ES-I3 (cell line): ENCODE measurements at regions not wholly inside any gene's neighbourhood (a gene's known extent, or its start where the extent isn't known, plus 50 kb on each side); places are given as distances from the start of the nearest gene placed in this dataset.

Experiments used
- H3K36me3 ChIP-seq: 2 replicates; pipeline ENCODE4 v1.6.1; 2013; ENCODE audit warnings: mild to moderate bottlenecking, low read length, control low read depth, moderate library complexity; ENCODE audit not compliant: insufficient read depth
- H3K4me1 ChIP-seq: 2 replicates; pipeline ENCODE4 v1.6.1; 2013; ENCODE audit warnings: mild to moderate bottlenecking, control low read depth, low read length; ENCODE audit not compliant: insufficient read depth
- H3K9ac ChIP-seq: 2 replicates; pipeline ENCODE4 v1.6.1; 2013; ENCODE audit warnings: low read depth, mild to moderate bottlenecking, low read length, moderate library complexity
- H3K9me3 ChIP-seq: 2 replicates; pipeline ENCODE4 v1.6.1; 2013; ENCODE audit warnings: mild to moderate bottlenecking, low read length, moderate library complexity; ENCODE audit not compliant: control insufficient read depth, insufficient read depth

DNA sequence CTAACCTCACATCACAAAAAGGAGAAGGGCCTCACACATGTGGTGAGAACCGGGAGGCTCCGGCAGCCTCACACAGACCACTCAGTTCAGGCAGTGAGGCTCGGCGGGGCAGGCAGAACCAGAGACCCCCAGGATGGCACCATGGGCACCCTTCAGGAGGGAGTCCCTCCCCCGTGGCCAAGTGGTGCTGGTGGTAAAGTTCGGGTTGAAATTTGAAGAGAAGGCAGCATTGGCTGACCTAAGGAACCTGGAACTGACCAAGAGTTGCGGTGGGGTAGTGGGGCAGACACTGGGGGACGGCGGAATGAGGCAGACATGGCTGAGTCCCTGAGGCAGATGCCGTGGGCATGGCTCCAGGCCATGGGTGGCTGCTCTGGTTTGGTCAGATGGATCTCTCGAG, 239.3 kb upstream of the MYT1L start:
- Histone ChIP-seq H3K36me3 (no peaks in the 10 kb centered on the region), H3K9me3 (no peaks in the 10 kb centered on the region; the same call in 1 of the 2 replicates), H3K9ac (no peak overlapping the region), H3K4me1 (no peaks in the 10 kb centered on the region)

DNA sequence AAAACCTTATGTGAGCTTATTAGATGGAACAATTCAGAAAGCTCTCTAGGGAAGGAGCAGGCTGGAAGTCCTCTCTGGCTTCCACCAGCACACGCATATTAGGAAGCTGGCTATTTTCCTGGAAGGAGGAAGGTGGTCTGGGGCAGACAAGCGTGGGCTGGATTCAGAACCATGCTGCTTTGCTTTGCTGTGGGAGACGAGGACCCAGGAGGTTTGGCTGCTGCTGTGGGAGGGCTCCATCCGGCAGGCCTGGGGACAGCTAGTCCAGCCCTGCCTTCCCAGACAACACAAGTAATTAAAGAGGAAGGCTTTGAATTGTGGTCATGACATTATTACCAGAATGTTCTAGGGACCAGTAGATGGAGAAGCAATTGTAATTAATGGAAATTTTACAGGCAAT, 238.8 kb upstream of the MYT1L start:
- no peaks in the 10 kb centered on the region for H3K36me3 ChIP-seq
- no peak overlapping the region for H3K9ac ChIP-seq
- H3K9me3 ChIP-seq, result no peaks in the 10 kb centered on the region; the same call in 1 of the 2 replicates
- no peaks in the 10 kb centered on the region for H3K4me1 ChIP-seq

DNA sequence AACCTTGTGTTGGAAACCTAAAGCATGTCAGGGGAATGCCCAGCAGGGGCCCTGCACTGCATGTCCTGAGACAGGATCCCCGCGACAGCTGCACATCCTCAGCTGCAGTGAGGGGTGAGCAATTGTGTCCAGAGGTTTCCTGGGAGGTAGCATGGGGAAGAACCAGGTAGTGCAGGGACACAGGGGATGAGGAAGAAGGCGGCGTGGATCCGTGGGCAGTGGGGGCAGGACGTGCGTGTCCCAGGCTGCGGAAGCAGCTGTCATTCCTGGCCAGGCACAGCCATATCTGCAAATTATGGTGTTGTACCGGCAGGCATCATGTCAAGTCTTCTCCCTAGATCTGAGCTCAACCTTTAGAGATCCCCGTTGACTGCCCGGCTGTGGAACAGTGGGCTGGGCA, 238.2 kb upstream of the MYT1L start:
- no peaks in the 10 kb centered on the region for H3K4me1 ChIP-seq
- no peak overlapping the region for H3K9ac ChIP-seq
- no peaks in the 10 kb centered on the region; the same call in 1 of the 2 replicates for H3K9me3 ChIP-seq
- H3K36me3 ChIP-seq, result no peaks in the 10 kb centered on the region

DNA sequence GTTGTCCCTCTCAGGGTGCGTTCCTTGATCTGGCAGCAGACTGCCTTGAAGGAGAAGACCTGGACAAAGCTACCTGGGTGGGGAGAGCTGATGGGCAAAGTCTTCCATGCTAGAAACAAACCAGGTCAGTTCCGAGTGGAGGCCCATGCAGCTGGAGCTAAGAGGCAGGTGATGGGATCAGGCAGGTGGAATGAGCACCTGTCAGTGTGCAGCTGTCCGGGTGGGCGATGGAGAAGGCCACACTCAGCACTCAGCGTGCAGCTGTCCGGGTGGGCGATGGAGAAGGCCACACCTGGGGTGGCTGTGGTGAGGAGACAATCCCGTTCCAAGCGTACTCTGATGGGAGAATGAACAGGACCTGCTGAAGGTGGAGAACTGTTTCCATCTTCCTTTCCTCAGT, 237.3 kb upstream of the MYT1L start:
- Histone ChIP-seq H3K4me1 (no peaks in the 10 kb centered on the region), H3K9ac (no peak overlapping the region), H3K9me3 (no peaks in the 10 kb centered on the region), H3K36me3 (no peaks in the 10 kb centered on the region)

DNA sequence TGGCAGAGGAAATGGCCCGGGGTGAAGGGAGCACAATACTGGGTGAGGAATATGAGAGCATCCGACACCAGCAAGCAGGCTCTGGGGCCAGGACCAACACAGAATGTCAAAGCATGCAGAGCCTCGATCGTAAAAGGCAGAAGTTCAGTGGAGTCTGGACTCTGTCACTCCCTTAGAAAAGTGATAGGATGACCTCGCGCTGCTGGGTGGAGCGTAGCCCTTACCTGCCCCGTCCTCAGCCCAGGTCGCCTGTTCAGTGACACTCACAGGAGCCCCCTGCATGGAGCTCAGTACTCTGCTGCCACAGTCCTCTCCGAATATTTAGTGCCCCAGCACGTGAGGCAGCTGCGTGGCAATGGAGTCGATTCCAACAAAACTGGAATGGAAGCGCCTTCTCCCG, 236.7 kb upstream of the MYT1L start:
- no peaks in the 10 kb centered on the region for H3K4me1 ChIP-seq
- H3K36me3 ChIP-seq, result no peaks in the 10 kb centered on the region
- no peaks in the 10 kb centered on the region for H3K9me3 ChIP-seq
- no peak overlapping the region for H3K9ac ChIP-seq

DNA sequence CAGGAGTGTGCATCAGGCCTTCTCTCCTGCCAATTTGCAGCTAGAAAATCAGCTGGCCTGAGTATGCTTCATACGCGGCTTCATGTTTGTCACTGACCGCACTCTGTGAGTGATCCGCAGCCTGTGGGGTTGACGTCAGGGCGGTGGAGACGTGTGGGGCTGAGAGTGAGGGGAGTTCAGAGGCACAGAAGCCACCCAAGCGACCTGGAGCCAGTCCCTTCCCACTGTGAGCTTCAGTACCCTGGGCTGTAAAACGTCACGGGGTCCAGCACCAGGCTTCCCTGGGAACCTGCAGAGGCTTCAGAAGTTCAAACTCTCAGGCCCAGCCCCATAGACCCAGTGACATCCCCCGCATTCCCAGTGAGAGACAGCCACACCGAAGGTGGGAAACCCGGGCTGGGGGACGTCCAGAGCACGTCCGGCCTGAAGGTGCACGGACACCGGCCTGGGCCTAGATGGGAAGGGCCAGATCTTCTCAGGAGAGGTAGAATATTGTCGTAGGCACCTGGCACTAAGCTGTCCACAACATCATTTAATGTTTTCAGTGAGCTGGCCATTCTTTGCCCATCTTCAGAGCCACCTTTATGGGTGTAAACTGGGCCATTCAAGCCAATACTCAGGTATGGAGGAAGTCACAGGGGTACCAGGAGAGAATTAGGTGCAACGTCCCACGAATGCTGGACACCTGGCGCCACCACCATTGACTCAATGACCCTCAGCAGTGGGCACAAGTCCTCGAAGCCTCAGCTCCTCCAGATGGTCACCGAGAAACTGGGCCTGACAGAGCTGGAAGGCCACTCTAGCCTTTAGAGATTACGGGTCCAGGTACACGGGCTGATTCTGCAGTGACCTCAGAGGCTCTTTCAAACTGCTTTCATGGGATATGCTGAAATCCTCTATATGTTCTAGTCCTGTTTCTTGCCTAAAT, 235.6 kb upstream of the MYT1L start:
- Histone ChIP-seq H3K4me1 (no peaks in the 10 kb centered on the region), H3K9ac (no peak overlapping the region), H3K9me3 (no peaks in the 10 kb centered on the region), H3K36me3 (no peaks in the 10 kb centered on the region)

DNA sequence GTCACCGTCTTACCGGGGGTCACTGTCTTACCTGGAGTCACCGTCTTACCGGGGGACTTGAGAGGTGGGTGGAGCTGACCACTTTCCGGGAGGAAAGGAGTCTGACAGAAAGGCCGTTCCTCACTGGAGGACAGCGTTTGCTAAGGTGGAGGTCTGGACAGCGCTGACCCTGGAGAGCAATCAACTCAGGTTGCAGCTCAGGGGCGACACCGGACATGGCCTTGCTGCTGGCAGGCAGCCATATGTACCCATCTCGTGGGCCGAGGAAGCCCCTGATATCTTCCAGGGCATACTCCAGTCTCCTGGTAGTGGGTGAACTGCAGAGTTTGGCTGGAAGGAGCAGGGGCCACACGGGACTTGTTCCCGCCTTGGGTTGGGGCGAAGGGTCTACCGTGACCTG, 234.6 kb upstream of the MYT1L start:
- H3K4me1 ChIP-seq, result no peaks in the 10 kb centered on the region
- H3K36me3 ChIP-seq, result no peaks in the 10 kb centered on the region
- no peaks in the 10 kb centered on the region for H3K9me3 ChIP-seq
- H3K9ac ChIP-seq, result no peak overlapping the region

DNA sequence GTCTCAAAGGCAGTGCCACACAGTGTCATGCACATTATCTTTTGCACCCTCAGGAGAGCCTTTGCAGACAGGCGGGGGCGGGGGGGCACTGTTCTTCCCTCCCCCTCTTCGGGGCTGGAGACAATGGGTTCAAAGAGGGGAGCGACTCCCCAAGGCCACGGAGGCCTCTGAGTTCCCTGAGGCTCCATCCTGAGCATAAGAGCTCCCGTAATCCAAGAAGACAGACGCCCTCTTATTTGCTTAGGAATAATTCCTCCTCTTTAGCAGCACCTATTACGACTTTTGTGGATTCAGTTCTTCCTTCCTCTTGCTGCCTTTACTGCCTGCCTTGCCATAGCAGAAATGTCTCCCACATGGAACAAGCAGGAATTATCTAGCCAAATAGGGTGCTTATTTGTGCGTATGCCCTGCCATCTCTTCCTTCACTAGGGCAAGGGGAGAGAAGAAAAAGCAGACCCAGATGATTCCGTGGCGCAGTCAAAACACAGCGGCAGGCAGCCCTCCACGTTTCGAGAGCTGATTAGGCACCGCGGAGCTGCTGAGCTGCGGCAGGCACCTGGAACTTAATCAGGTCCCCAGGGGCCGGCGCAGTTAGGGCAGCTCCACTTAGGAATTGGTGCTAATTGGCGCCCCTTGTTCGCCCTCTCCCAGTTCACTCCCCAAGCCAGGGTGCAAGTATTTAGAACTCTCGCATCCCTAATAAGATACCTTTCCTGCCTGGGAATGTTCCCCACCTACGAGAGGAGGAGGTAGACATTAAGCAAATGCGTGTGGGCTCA, 233.4 kb upstream of the MYT1L start:
- Histone ChIP-seq H3K36me3 (no peaks in the 10 kb centered on the region), H3K4me1 (no peaks in the 10 kb centered on the region), H3K9me3 (no peaks in the 10 kb centered on the region), H3K9ac (no peak overlapping the region)

DNA sequence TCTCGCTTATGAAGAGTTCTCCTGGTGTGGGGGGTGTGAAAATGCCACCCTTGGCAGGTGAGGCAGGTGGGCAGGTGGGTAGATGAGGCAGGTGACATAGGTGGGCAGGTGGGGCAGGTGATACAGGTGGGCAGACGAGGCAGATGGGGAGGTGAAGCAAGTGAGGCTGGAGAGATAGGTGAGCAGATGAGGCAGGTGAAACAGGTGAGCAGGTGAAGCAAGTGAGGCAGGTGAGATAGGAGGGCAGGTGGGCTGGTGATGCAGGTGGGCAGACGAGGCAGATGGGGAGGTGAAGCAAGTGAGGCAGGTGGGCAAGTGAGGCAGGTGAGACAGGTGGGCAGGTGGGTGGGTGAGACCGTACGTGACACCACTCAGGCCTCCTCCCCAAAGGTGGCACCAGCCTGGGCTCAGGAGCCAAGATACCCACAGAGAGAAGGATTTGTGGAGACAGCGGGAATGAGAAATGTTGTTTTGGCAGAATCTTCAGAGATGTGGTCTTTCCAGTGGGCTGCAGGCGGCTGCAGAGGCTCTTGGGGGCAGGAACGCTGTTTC, 232.3 kb upstream of the MYT1L start:
- Histone ChIP-seq H3K9ac (no peak overlapping the region), H3K4me1 (no peaks in the 10 kb centered on the region), H3K9me3 (no peaks in the 10 kb centered on the region), H3K36me3 (no peaks in the 10 kb centered on the region)

DNA sequence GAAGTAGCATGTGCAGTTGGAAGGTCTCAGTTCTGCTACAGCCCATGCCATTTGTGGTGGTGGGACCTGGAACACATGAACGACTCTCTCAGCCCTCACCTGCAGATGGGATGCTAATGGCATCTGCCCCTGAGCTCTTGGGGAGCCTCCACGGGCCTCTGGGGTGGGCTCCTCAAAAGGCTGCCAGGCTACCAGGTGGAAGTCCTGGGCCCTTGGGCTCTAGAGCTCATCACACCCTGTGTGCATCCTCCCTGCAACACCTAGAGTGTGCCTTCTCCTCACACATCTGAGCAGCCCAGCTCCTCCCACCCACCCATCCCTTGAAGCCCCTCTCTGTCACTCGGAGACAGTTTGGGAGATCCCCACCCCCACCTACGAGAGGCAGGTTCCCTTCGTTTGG, 231.8 kb upstream of the MYT1L start:
- Histone ChIP-seq H3K9me3 (no peaks in the 10 kb centered on the region), H3K4me1 (no peaks in the 10 kb centered on the region), H3K9ac (no peak overlapping the region), H3K36me3 (no peaks in the 10 kb centered on the region)

DNA sequence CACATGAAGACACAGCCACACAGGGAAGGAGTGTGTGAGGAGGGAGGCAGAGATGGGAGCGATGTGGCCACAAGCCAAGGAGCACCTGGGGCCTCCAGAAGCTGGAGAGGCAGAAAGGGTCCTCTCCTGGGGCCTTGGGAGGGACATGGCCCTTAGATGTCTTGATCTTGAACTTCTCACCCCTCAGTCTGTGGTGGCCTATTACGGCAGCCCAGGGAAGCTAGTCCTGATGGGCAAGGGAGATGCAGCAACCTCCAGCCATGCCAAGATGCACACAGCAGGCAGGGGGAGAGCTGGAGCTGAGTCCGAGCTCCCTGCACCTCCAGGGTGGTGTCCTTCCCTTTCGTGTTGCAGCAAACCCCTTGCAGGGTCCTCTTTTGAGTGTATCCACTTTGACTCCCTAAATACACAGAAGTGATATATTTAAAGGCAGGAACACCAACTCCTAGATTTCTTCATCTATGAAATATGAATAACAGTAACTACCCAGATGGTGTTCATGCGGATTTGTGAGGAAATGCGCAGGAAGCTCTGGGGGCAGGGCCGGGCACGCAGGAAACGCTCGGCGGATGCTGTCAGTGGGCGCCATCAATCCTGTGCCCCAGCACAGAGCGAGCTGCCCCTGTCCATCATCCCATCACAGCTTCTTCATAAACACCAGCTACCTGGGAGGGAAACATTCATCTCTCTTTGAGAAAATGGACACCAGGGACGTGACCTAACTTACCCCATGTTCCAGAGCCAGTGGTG, 230.4 kb upstream of the MYT1L start:
- Histone ChIP-seq H3K9me3 (no peaks in the 10 kb centered on the region), H3K9ac (no peak overlapping the region), H3K4me1 (no peaks in the 10 kb centered on the region), H3K36me3 (no peaks in the 10 kb centered on the region)

DNA sequence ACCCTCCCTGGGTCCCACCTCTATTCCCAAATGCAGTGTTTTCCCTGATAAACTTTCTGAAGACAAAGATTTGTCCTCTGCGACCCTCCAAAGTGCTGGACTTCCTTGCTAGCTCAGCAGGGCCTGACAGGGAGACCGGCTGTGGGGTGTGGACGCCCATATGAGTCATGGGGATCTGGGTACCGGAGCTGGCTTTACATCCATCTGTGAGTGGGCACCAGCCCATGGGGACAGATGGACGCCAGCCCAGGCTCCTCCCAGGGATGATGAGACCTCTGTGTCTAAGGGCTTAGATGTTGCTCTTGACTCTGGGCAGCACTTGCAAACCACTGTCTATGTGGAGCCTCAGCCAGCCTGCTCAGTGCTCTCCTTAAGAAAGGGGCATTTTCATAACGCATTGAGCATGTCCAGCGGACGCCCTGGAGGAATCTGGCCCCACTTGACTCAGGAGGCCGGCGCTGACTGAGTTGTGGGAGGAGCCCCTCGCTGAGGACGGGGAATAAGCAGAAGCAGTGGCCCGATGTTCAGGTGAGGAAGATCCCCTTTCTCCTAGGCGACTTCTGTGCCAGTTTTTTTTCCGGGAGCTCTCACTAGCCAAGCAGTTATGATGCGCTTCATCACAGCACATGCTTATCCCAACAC, 229.4 kb upstream of the MYT1L start:
- no peaks in the 10 kb centered on the region for H3K36me3 ChIP-seq
- H3K9ac ChIP-seq, result no peak overlapping the region
- no peaks in the 10 kb centered on the region for H3K4me1 ChIP-seq
- no peaks in the 10 kb centered on the region for H3K9me3 ChIP-seq

DNA sequence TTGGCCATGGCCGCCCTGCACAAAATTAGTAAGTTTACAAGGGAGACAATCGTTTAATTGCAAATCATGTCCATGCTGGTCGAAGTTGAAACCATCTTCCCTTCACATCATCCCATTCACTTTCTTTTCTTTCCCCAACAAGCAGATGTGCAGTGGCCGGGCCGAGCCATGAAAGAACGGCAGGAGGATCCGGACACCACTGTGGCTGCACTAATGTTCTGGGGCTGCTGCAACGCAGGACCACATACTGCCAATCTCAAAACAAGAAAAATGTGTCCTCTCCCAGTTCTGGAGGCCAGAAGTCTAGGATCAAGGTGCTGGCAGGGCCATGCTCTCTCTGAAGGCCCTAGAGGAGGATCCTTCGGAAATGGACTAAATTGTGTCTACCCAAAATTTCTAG, 227.4 kb upstream of the MYT1L start:
- Histone ChIP-seq H3K9me3 (peaks cover 5% of the 10 kb centered on the region; the same call in 1 of the 2 replicates), H3K36me3 (no peaks in the 10 kb centered on the region), H3K4me1 (no peaks in the 10 kb centered on the region), H3K9ac (no peak overlapping the region)

DNA sequence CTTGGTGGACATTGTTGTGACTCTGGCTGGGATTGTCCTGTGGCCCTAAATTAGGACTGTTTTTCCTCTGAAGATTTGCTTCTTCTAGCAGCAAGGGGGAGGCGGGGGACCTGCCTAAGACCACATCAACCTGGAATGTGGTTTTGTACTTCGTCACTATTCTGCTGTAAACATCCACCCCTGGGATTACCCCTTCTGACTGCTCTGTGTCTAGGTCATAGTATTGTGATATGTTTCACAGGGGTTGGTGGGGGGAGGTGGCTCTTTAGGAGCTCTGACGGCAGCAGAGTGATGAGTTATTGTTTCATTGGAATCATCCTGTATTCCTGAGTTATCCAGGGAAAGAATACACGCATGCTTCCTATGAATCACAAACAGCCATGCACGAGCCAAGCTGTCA, 226.4 kb upstream of the MYT1L start:
- H3K36me3 ChIP-seq, result no peaks in the 10 kb centered on the region
- no peaks in the 10 kb centered on the region for H3K4me1 ChIP-seq
- H3K9ac ChIP-seq, result no peak overlapping the region
- H3K9me3 ChIP-seq, result peaks cover 6% of the 10 kb centered on the region; the same call in 1 of the 2 replicates
